Mesodermal cell (in vitro differentiated cells): ENCODE measurements at regions not wholly inside any gene's neighbourhood (a gene's known extent, or its start where the extent isn't known, plus 50 kb on each side); places are given as distances from the start of the nearest gene placed in this dataset.

Experiments
- H3K27ac ChIP-seq: 2 replicates; pipeline ENCODE4 v1.7.0; 2013; ENCODE audit warnings: mild to moderate bottlenecking, low read depth, low read length, moderate library complexity; ENCODE audit not compliant: severe bottlenecking
- H3K36me3 ChIP-seq: 2 replicates; pipeline ENCODE4 v1.7.1; 2013; ENCODE audit warnings: mild to moderate bottlenecking, low read length, moderate library complexity; ENCODE audit not compliant: control insufficient read depth, insufficient read depth
- H3K4me1 ChIP-seq: one replicate; pipeline ENCODE4 v1.7.1; 2013; ENCODE audit warnings: mild to moderate bottlenecking, low read length; ENCODE audit not compliant: insufficient read depth, control insufficient read depth, poor library complexity, severe bottlenecking
- H3K4me3 ChIP-seq: 2 replicates; pipeline ENCODE4 v1.7.0; 2013; ENCODE audit warnings: low read length, control low read depth, mild to moderate bottlenecking; ENCODE audit not compliant: insufficient read depth, poor library complexity, severe bottlenecking; ENCODE audit errors: extremely low read depth
- H3K9me3 ChIP-seq: 2 replicates; pipeline ENCODE4 v1.7.1; 2013; ENCODE audit warnings: mild to moderate bottlenecking, low read length, moderate library complexity; ENCODE audit not compliant: control insufficient read depth
- WGBS, 2 experiments: methylation state at CpG; one replicate each; pipeline ENCODE4 v1.1.5; 2013; ENCODE audit warnings: missing lambda C conversion rate in 2 of 2; ENCODE audit not compliant: insufficient coverage in 2 of 2; 5-methylcytosine and 5-hydroxymethylcytosine counted together

GRCh38 chr1:4292861-4293260, 361.5 kb upstream of the AJAP1 start:
- H3K4me3 ChIP-seq, result no peak overlapping the region
- no peaks in the 10 kb centered on the region for H3K9me3 ChIP-seq
- WGBS, 2 experiments, result 91 to 95% methylated on average over 5 of the region's 8 CpGs

GRCh38 chr1:4298361-4299083, 355.9 kb upstream of the AJAP1 start:
- Histone ChIP-seq H3K4me1 (no peaks in the 10 kb centered on the region), H3K27ac (no peak overlapping the region), H3K9me3 (no peaks in the 10 kb centered on the region), H3K4me3 (no peak overlapping the region), H3K36me3 (no peaks in the 10 kb centered on the region)
- WGBS, 2 experiments, result 80 to 89% methylated on average over 10 to 11 of the region's 12 CpGs

More at GRCh38 chr1:4292861-4293260, 361.5 kb upstream of the AJAP1 start:
- H3K27ac ChIP-seq, result no peak overlapping the region
- no peaks in the 10 kb centered on the region for H3K4me1 ChIP-seq
- H3K36me3 ChIP-seq, result no peaks in the 10 kb centered on the region

- Histone ChIP-seq H3K4me3 (no peak overlapping the region), H3K27ac (no peak overlapping the region), H3K4me1 (no peaks in the 10 kb centered on the region), H3K36me3 (no peaks in the 10 kb centered on the region), H3K9me3 (no peaks in the 10 kb centered on the region)
- 71 to 83% methylated on average over 1 to 5 of the region's 8 CpGs for WGBS, 2 experiments
These were observed 353.4 kb upstream of the AJAP1 start for GRCh38 chr1:4301007-4301406.

- Histone ChIP-seq H3K4me3 (no peak overlapping the region), H3K36me3 (no peaks in the 10 kb centered on the region), H3K27ac (no peak overlapping the region), H3K4me1 (no peaks in the 10 kb centered on the region), H3K9me3 (no peaks in the 10 kb centered on the region)
- 82 to 90% methylated on average over 8 of the region's 9 CpGs for WGBS, 2 experiments
These were observed 351.1 kb upstream of the AJAP1 start for GRCh38 chr1:4303303-4303702.

GRCh38 chr1:4305526-4306301, 348.7 kb upstream of the AJAP1 start:
- WGBS, 2 experiments, result 86 to 97% methylated on average over 3 to 4 of the region's 6 CpGs
- no peaks in the 10 kb centered on the region for H3K4me1 ChIP-seq
- no peaks in the 10 kb centered on the region for H3K9me3 ChIP-seq
- H3K4me3 ChIP-seq, result no peak overlapping the region
- no peaks in the 10 kb centered on the region for H3K36me3 ChIP-seq
- no peak overlapping the region for H3K27ac ChIP-seq

GRCh38 chr1:4306559-4307467, 347.6 kb upstream of the AJAP1 start:
- Histone ChIP-seq H3K36me3 (no peaks in the 10 kb centered on the region), H3K4me3 (no peak overlapping the region), H3K4me1 (no peaks in the 10 kb centered on the region), H3K27ac (no peak overlapping the region), H3K9me3 (no peaks in the 10 kb centered on the region)
- WGBS, 2 experiments, result 85 to 93% methylated on average over 5 to 8 of the region's 8 CpGs

GRCh38 chr1:4307468-4307845, 347.0 kb upstream of the AJAP1 start:
- Histone ChIP-seq H3K4me3 (no peak overlapping the region), H3K4me1 (no peaks in the 10 kb centered on the region), H3K36me3 (no peaks in the 10 kb centered on the region), H3K9me3 (no peaks in the 10 kb centered on the region), H3K27ac (no peak overlapping the region)
- 50 to 71% methylated on average over 2 of the region's 2 CpGs for WGBS, 2 experiments

- WGBS, 2 experiments, result 80 to 87% methylated on average over 11 to 14 of the region's 15 CpGs
These were observed 346.4 kb upstream of the AJAP1 start for GRCh38 chr1:4307911-4308545.

GRCh38 chr1:4308806-4309205, 345.6 kb upstream of the AJAP1 start:
- no peak overlapping the region for H3K4me3 ChIP-seq
- no peaks in the 10 kb centered on the region for H3K36me3 ChIP-seq
- 73 to 79% methylated on average over 6 to 8 of the region's 9 CpGs for WGBS, 2 experiments
- H3K9me3 ChIP-seq, result peaks cover 8% of the 10 kb centered on the region
- no peak overlapping the region for H3K27ac ChIP-seq
- H3K4me1 ChIP-seq, result no peaks in the 10 kb centered on the region

More at GRCh38 chr1:4307911-4308545, 346.4 kb upstream of the AJAP1 start:
- peaks cover under 1% of the 10 kb centered on the region for H3K9me3 ChIP-seq
- H3K4me1 ChIP-seq, result no peaks in the 10 kb centered on the region
- H3K36me3 ChIP-seq, result no peaks in the 10 kb centered on the region
- H3K27ac ChIP-seq, result no peak overlapping the region
- H3K4me3 ChIP-seq, result no peak overlapping the region

GRCh38 chr1:4309676-4310320, 344.6 kb upstream of the AJAP1 start:
- Histone ChIP-seq H3K4me3 (no peak overlapping the region), H3K27ac (no peak overlapping the region), H3K4me1 (no peaks in the 10 kb centered on the region), H3K9me3 (peaks cover 17% of the 10 kb centered on the region), H3K36me3 (no peaks in the 10 kb centered on the region)
- WGBS, 2 experiments, result 91 to 92% methylated on average over 6 to 9 of the region's 9 CpGs
